ENCODE measurements at regions not wholly inside any gene's neighbourhood (a gene's known extent, or its start where the extent isn't known, plus 50 kb on each side); places are given as distances from the start of the nearest gene placed in this dataset.

DNA sequence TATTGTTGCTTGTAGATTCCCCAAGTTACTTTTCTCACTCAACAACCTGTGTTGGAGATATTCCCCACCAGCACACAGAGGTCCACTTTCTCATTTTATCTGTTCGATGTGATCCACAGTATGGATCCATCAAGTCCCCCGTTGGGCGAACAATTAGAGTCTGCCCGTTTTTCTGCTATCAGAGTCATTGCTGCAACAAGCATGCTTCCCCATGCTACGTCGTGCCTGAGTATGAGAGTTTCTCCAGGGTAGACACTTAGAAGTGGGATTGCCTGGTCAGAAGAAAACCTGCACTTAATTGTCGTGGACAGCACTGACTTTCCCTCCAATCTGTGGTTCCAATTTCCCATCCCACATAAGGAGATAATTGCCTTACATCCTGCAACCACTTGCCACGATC, 62.7 kb upstream of the SHOX start:
- no peak for TF ChIP-seq POLR2A (IDR thresholded peaks at IDR 0.05)
- TF ChIP-seq, protein P1, sequence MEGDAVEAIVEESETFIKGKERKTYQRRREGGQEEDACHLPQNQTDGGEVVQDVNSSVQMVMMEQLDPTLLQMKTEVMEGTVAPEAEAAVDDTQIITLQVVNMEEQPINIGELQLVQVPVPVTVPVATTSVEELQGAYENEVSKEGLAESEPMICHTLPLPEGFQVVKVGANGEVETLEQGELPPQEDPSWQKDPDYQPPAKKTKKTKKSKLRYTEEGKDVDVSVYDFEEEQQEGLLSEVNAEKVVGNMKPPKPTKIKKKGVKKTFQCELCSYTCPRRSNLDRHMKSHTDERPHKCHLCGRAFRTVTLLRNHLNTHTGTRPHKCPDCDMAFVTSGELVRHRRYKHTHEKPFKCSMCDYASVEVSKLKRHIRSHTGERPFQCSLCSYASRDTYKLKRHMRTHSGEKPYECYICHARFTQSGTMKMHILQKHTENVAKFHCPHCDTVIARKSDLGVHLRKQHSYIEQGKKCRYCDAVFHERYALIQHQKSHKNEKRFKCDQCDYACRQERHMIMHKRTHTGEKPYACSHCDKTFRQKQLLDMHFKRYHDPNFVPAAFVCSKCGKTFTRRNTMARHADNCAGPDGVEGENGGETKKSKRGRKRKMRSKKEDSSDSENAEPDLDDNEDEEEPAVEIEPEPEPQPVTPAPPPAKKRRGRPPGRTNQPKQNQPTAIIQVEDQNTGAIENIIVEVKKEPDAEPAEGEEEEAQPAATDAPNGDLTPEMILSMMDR (IDR thresholded peaks at IDR 0.05): no peak
- 79 to 86% (median 83%) methylated on average over 8 of the region's 8 CpGs for WGBS, 4 donors
- ATAC-seq: no peak
- no peaks in the 10 kb centered on the region for H3K4me1 ChIP-seq
- no peaks in the 10 kb centered on the region for H3K27me3 ChIP-seq
- H3K9me3 ChIP-seq: peaks cover 0 to 2% (median 0%) of the 10 kb centered on the region in 12 donors
- no peak overlapping the region for H3K4me3 ChIP-seq
- intact Hi-C loops (cut with DNase I): no loop called here
- DNase-seq: no peak
- H3K36me3 ChIP-seq: no peaks in the 10 kb centered on the region
- no peak overlapping the region for H3K27ac ChIP-seq

DNA sequence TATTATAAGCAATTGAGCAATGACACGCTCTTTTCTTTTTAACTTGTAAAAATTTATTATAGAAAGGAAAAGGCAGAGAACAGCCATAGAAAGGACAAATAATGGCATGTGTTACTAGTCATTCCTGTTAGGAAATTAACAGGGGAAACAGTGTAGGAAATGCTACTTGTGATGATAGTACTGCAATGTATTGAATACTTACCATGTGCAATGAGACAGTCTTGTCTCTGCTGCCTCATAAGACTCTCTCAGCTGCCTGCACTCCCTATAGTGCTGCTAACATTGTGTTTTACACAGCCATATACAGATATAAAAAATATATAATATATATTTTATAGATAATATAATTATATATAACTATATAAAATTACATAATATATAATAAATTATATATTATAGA, 62.3 kb upstream of the SHOX start:
- no peak for DNase-seq
- peaks cover 0 to 2% (median 0%) of the 10 kb centered on the region in 12 donors for H3K9me3 ChIP-seq
- H3K27ac ChIP-seq: no peak overlapping the region
- intact Hi-C loops (cut with DNase I): no loop called here
- no peak for ATAC-seq
- H3K27me3 ChIP-seq: no peaks in the 10 kb centered on the region
- no peak overlapping the region for H3K4me3 ChIP-seq
- TF ChIP-seq POLR2A (IDR thresholded peaks at IDR 0.05): no peak
- TF ChIP-seq, protein P1 (IDR thresholded peaks at IDR 0.05): no peak
- no peaks in the 10 kb centered on the region for H3K36me3 ChIP-seq
- no peaks in the 10 kb centered on the region for H3K4me1 ChIP-seq
- 90 to 96% (median 94%) methylated on average over 1 of the region's 1 CpG for WGBS, 4 donors

DNA sequence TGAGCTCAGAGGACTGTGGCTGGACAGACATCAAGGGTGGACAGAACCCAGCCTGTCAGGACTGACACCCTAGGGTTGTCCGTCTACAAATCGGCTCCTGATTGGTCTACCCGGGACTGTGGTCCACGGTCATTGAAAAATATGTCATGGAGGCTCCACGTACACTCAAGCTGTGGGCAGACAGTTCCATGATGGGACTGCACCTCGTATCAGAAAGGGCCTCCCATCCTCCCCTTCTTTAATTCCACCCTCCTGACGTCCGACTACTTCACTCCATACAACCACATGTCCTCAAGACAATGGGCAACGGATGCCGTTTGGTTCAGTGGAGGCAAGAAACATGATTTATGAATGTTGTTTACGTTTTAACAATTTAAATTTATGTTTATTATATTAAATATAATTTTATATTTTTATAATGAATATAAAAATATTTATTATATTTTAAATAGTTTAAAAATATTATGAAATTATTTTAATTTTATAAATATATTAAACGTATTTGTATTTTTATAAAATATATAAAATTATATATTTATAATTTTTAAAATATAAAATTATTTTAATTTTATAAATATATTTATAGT, 58.0 kb upstream of the SHOX start:
- no peak for DNase-seq
- intact Hi-C loops (cut with DNase I): no loop called here
- ATAC-seq: no peak
- Histone ChIP-seq H3K4me1 (no peaks in the 10 kb centered on the region), H3K27ac (no peak overlapping the region), H3K4me3 (no peak overlapping the region), H3K27me3 (no peaks in the 10 kb centered on the region), H3K9me3 (peaks cover 0 to 22% (median 11%) of the 10 kb centered on the region in 12 donors), H3K36me3 (no peaks in the 10 kb centered on the region)
- WGBS, 4 donors: 70 to 78% (median 75%) methylated on average over 11 to 12 of the region's 12 CpGs
- TF ChIP-seq, protein P1 (IDR thresholded peaks at IDR 0.05): no peak
- no peak for TF ChIP-seq POLR2A (IDR thresholded peaks at IDR 0.05)

DNA sequence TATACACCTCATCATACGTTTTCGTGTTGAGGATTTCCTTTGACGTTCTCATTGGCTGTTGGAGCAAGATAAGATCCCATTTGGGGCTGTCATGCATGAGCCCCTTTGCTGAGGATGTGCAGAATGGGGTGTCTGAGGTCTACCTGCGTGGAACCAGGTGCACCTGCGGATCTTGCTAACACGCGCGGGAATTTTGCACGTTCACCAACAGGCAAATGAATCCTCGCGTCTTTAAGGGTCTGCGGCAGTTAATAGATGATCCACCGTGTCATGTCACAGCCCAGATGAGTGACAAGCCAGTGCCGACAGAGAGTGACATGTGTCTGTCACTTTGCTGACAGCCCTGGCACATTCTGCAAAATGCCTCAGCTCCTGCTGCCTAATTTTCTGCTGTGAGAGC, 56.3 kb upstream of the SHOX start:
- intact Hi-C loops (cut with DNase I): no loop called here
- no peaks in the 10 kb centered on the region for H3K4me1 ChIP-seq
- DNase-seq (no peak), ATAC-seq (no peak)
- no peak overlapping the region for H3K27ac ChIP-seq
- no peak for TF ChIP-seq POLR2A (IDR thresholded peaks at IDR 0.05)
- TF ChIP-seq, protein P1 (IDR thresholded peaks at IDR 0.05): no peak
- H3K27me3 ChIP-seq: no peaks in the 10 kb centered on the region
- H3K4me3 ChIP-seq: no peak overlapping the region
- H3K9me3 ChIP-seq: peaks cover 0 to 22% (median 11%) of the 10 kb centered on the region in 12 donors
- no peaks in the 10 kb centered on the region for H3K36me3 ChIP-seq
- 59 to 80% (median 75%) methylated on average over 14 of the region's 14 CpGs for WGBS, 4 donors
